HG03432 (cell line): ENCODE measurements at regions not wholly inside any gene's neighbourhood (a gene's known extent, or its start where the extent isn't known, plus 50 kb on each side); places are given as distances from the start of the nearest gene placed in this dataset.
"Not testable (repeated sequence)": the region's sequence is repeated elsewhere in the genome, so short reads cannot be mapped to it uniquely, and the experiment has no call there.

Experiments used
- ATAC-seq: cut with Tn5 transposase; IDR thresholded peaks from one replicate; pipeline ENCODE4 v1.9.1; 2021; ENCODE audit warnings: mild to moderate bottlenecking, moderate library complexity; ENCODE audit not compliant: unreplicated experiment

- ATAC-seq, result no peak
These were observed 1929.8 kb upstream of the LRRTM1 start for GRCh38 chr2:82234283-82234874.

GRCh38 chr2:82233806-82234205, 1929.3 kb upstream of the LRRTM1 start:
- ATAC-seq, result no peak

GRCh38 chr2:82230406-82230805, 1925.9 kb upstream of the LRRTM1 start:
- no peak for ATAC-seq

GRCh38 chr2:82226441-82226840, 1921.9 kb upstream of the LRRTM1 start:
- ATAC-seq, result no peak

- no peak for ATAC-seq
These were observed 1919.9 kb upstream of the LRRTM1 start for GRCh38 chr2:82224301-82224940.

- ATAC-seq, result no peak
These were observed 1910.7 kb upstream of the LRRTM1 start for GRCh38 chr2:82215212-82215611.

GRCh38 chr2:82199493-82199852, 1894.9 kb upstream of the LRRTM1 start:
- no peak for ATAC-seq

GRCh38 chr2:82198809-82199492, 1894.4 kb upstream of the LRRTM1 start:
- no peak for ATAC-seq

GRCh38 chr2:82182270-82182669, 1877.7 kb upstream of the LRRTM1 start:
- no peak for ATAC-seq

GRCh38 chr2:82175210-82175609, 1870.7 kb upstream of the LRRTM1 start:
- ATAC-seq, result not testable (repeated sequence)

- ATAC-seq, result no peak
These were observed 1867.9 kb upstream of the LRRTM1 start for GRCh38 chr2:82172483-82172882.

- no peak for ATAC-seq
These were observed 1864.8 kb upstream of the LRRTM1 start for GRCh38 chr2:82169379-82169778.

GRCh38 chr2:82165377-82165776, 1860.8 kb upstream of the LRRTM1 start:
- ATAC-seq, result no peak

GRCh38 chr2:82158150-82158549, 1853.6 kb upstream of the LRRTM1 start:
- no peak for ATAC-seq

GRCh38 chr2:82155469-82155868, 1850.9 kb upstream of the LRRTM1 start:
- ATAC-seq, result no peak

- no peak for ATAC-seq
These were observed 1838.8 kb upstream of the LRRTM1 start for GRCh38 chr2:82143343-82143742.

GRCh38 chr2:82139979-82140611, 1835.5 kb upstream of the LRRTM1 start:
- ATAC-seq, result no peak

GRCh38 chr2:82137441-82137840, 1832.9 kb upstream of the LRRTM1 start:
- ATAC-seq, result no peak

GRCh38 chr2:82128051-82128450, 1823.5 kb upstream of the LRRTM1 start:
- no peak for ATAC-seq

- ATAC-seq, result no peak
These were observed 1820.1 kb upstream of the LRRTM1 start for GRCh38 chr2:82124629-82125028.

- ATAC-seq, result no peak
These were observed 1816.1 kb upstream of the LRRTM1 start for GRCh38 chr2:82120654-82121053.

- no peak for ATAC-seq
These were observed 1815.6 kb upstream of the LRRTM1 start for GRCh38 chr2:82120115-82120514.
